CD8-positive, alpha-beta memory T cell (primary cell): ENCODE measurements at regions not wholly inside any gene's neighbourhood (a gene's known extent, or its start where the extent isn't known, plus 50 kb on each side); places are given as distances from the start of the nearest gene placed in this dataset.

ENCODE experiments used
- CTCF ChIA-PET: fragments of 350-600 bp; sonication (Branson Sonifier 250); formaldehyde crosslinking; loops from one replicate; lab custom pipeline; 2021; ENCODE audit warnings: antibody characterized with exemption; lab: Charles Lee
- POLR2A ChIA-PET: fragments of 350-600 bp; sonication (Branson Sonifier 250); formaldehyde crosslinking; loops from one replicate; lab custom pipeline; 2021; ENCODE audit warnings: antibody characterized with exemption; lab: Charles Lee
- DNase-seq, 5 donors: peaks; one replicate each; pipeline versions ENCODE4 v3.0.0 to v3.0.0-alpha.2; 2020 to 2022; ENCODE audit warnings: mixed read lengths in 1 of 5
- H3K27ac ChIP-seq: one replicate; pipeline ENCODE4 v1.7.0; 2013; ENCODE audit warnings: low read depth, mild to moderate bottlenecking, low read length, moderate library complexity
- H3K27me3 ChIP-seq: 2 replicates; pipeline ENCODE4 v1.7.0; 2013; ENCODE audit warnings: low read length, mild to moderate bottlenecking; ENCODE audit not compliant: insufficient read depth, poor library complexity, severe bottlenecking
- H3K36me3 ChIP-seq: 2 replicates; pipeline ENCODE4 v1.7.0; 2013; ENCODE audit warnings: mild to moderate bottlenecking, low read length, moderate library complexity; ENCODE audit not compliant: insufficient read depth
- H3K4me1 ChIP-seq: 2 replicates; pipeline ENCODE4 v1.7.0; 2013; ENCODE audit warnings: mild to moderate bottlenecking, low read length, moderate library complexity; ENCODE audit not compliant: insufficient read depth
- H3K4me3 ChIP-seq: 2 replicates; pipeline ENCODE4 v1.7.0; 2013; ENCODE audit warnings: mild to moderate bottlenecking, low read length
- H3K9me3 ChIP-seq: 2 replicates; pipeline ENCODE4 v1.7.0; 2013; ENCODE audit warnings: mild to moderate bottlenecking, low read length
- H3K27ac Mint-ChIP-seq, 8 donors: one replicate each; pipeline ENCODE4 v1.8.0; 2020 to 2021; ENCODE audit warnings: mixed read lengths in 8 of 8, mild to moderate bottlenecking in 6 of 8, inconsistent platforms in 3 of 8, moderate library complexity in 3 of 8
- H3K27me3 Mint-ChIP-seq, 2 donors: one replicate each; pipeline ENCODE4 v1.8.0; 2020 to 2021; ENCODE audit warnings: mixed read lengths in 2 of 2, mild to moderate bottlenecking in 1 of 2, moderate library complexity in 1 of 2
- H3K36me3 Mint-ChIP-seq, 3 donors: one replicate each; pipeline ENCODE4 v1.8.0; 2020 to 2021; ENCODE audit warnings: mixed read lengths in 3 of 3, inconsistent platforms in 1 of 3, mild to moderate bottlenecking in 1 of 3
- H3K4me1 Mint-ChIP-seq, 3 donors: one replicate each; pipeline ENCODE4 v1.8.0; 2020 to 2021; ENCODE audit warnings: mixed read lengths in 3 of 3, inconsistent platforms in 1 of 3, mild to moderate bottlenecking in 1 of 3
- H3K4me3 Mint-ChIP-seq, 7 donors: one replicate each; pipeline ENCODE4 v1.8.0; 2020 to 2021; ENCODE audit warnings: mixed read lengths in 7 of 7, mild to moderate bottlenecking in 6 of 7, moderate library complexity in 4 of 7, inconsistent platforms in 2 of 7
- H3K9me3 Mint-ChIP-seq, 5 donors: one replicate each; pipeline ENCODE4 v1.8.0; 2020 to 2022; ENCODE audit warnings: mixed read lengths in 5 of 5, mild to moderate bottlenecking in 3 of 5, moderate library complexity in 2 of 5, inconsistent platforms in 1 of 5

DNA sequence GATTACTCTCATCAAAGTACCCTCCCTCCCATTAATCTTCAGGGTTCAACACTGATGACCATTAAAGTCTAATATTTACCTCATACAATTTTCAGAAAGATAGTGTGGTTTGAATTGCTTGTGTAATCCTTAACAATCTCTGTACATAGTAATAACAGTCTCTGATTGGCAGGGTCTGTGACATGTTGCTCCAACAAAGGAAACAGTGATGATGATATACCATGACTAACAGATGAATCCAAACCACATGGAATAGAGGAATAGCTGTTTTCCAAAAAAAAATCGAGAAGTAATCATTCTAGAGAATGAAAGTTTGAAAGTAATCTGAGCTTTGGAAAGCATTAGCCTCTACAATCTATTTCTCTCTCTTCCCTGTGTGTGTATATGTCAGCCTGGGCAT, 610.1 kb upstream of the NEGR1 start:
- Mint-ChIP-seq H3K27ac (no peak overlapping the region), H3K9me3 (peaks cover 0 to 30% (median 2%) of the 10 kb centered on the region in 5 donors), H3K36me3 (no peaks in the 10 kb centered on the region), H3K4me1 (no peaks in the 10 kb centered on the region), H3K4me3 (no peak overlapping the region), H3K27me3 (no peaks in the 10 kb centered on the region)
- POLR2A ChIA-PET, result no interaction called here
- H3K27me3 ChIP-seq, result no peaks in the 10 kb centered on the region
- no peaks in the 10 kb centered on the region for H3K36me3 ChIP-seq
- no peak overlapping the region for H3K4me3 ChIP-seq
- H3K27ac ChIP-seq, result no peak overlapping the region
- no peaks in the 10 kb centered on the region for H3K4me1 ChIP-seq
- DNase-seq, result no peak
- no peaks in the 10 kb centered on the region for H3K9me3 ChIP-seq
- CTCF ChIA-PET, result no interaction called here

DNA sequence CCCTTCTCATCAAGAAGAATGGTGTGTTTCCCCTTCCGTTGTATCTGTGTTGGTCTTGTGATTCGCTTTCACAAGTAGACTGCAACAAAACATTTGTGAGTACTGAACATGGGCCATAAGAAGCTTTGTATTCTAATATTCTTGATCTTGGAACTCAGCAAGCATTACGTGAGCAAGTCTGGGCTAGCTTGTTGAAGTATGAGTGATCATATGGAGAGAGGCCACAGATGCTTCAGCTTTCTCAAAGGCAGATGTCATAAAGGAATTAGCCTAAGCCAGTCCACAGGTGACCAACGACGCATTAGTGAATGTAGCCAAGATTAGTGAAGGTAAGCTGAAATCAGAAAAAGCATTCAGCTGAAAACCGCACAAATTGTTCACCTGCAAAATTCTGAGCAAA, 609.6 kb upstream of the NEGR1 start:
- Histone ChIP-seq H3K36me3 (no peaks in the 10 kb centered on the region), H3K4me1 (no peaks in the 10 kb centered on the region), H3K4me3 (no peak overlapping the region), H3K9me3 (no peaks in the 10 kb centered on the region), H3K27me3 (no peaks in the 10 kb centered on the region), H3K27ac (no peak overlapping the region)
- no peaks in the 10 kb centered on the region for H3K36me3 Mint-ChIP-seq
- no peaks in the 10 kb centered on the region for H3K27me3 Mint-ChIP-seq
- no peaks in the 10 kb centered on the region for H3K4me1 Mint-ChIP-seq
- no peak for DNase-seq
- no peak overlapping the region for H3K4me3 Mint-ChIP-seq
- H3K9me3 Mint-ChIP-seq, result peaks cover 0 to 28% (median 2%) of the 10 kb centered on the region in 5 donors
- ChIA-PET CTCF (no interaction called here), POLR2A (no interaction called here)
- H3K27ac Mint-ChIP-seq, result no peak overlapping the region

DNA sequence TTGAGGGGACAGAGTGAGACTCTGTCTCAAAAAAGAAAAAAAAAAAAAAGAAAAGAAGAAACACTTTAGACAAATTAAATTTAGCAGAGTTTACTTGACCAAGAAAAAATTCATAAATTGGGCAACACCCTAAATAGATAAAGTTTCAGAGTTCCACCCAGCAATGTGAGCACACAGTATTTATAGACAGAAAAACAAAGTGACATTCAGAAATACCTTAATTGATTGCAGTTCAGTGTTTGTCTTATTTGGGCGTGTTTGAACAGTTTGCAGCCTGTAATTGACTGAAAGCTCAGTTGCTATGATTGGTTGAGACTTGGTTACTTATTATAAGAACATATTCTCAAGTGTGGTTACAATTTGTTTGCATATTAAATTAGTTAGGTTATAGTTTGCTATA, 603.5 kb upstream of the NEGR1 start:
- Histone ChIP-seq H3K36me3 (no peaks in the 10 kb centered on the region), H3K27ac (no peak overlapping the region), H3K4me3 (no peak overlapping the region), H3K9me3 (no peaks in the 10 kb centered on the region), H3K27me3 (no peaks in the 10 kb centered on the region), H3K4me1 (no peaks in the 10 kb centered on the region)
- no peak overlapping the region for H3K27ac Mint-ChIP-seq
- H3K36me3 Mint-ChIP-seq, result no peaks in the 10 kb centered on the region
- CTCF ChIA-PET, result no interaction called here
- DNase-seq, result no peak
- no peaks in the 10 kb centered on the region for H3K4me1 Mint-ChIP-seq
- POLR2A ChIA-PET, result no interaction called here
- H3K27me3 Mint-ChIP-seq, result no peaks in the 10 kb centered on the region
- H3K4me3 Mint-ChIP-seq, result no peak overlapping the region
- H3K9me3 Mint-ChIP-seq, result peaks cover 0 to 26% (median 4%) of the 10 kb centered on the region in 5 donors

GRCh38 chr1:72885017-72885416, 602.7 kb upstream of the NEGR1 start:
- Mint-ChIP-seq H3K36me3 (no peaks in the 10 kb centered on the region), H3K4me3 (no peak overlapping the region), H3K4me1 (no peaks in the 10 kb centered on the region), H3K27me3 (no peaks in the 10 kb centered on the region), H3K27ac (no peak overlapping the region), H3K9me3 (peaks cover 0 to 29% (median 4%) of the 10 kb centered on the region in 5 donors)
- Histone ChIP-seq H3K27ac (no peak overlapping the region), H3K36me3 (no peaks in the 10 kb centered on the region), H3K27me3 (no peaks in the 10 kb centered on the region), H3K9me3 (no peaks in the 10 kb centered on the region), H3K4me1 (no peaks in the 10 kb centered on the region), H3K4me3 (no peak overlapping the region)
- ChIA-PET POLR2A (no interaction called here), CTCF (no interaction called here)
- DNase-seq, result no peak

DNA sequence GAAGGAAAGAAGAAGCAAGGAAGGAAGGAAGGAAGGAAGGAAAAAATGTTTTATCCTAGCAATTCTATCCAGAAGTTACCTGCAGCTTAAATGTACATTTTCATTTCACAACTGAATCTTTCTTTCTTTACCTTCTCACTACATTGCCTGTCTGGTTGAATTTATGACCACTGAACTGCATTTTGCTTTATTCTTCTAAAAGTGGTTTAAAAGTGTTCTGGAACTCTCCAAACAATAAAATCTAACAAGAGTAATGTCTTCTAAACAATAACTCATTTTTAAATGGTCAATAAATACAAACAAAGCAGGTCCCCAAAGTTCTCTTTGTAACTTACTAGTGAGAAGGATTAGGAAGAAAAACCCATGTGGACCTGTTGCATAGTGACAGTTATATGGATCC, 587.5 kb upstream of the NEGR1 start:
- CTCF ChIA-PET, result no interaction called here
- peaks cover 0 to 7% (median 2%) of the 10 kb centered on the region in 5 donors for H3K9me3 Mint-ChIP-seq

GRCh38 chr1:72869441-72869840, 587.1 kb upstream of the NEGR1 start:
- H3K36me3 Mint-ChIP-seq, result no peaks in the 10 kb centered on the region
- Histone ChIP-seq H3K27me3 (no peaks in the 10 kb centered on the region), H3K4me3 (no peak overlapping the region), H3K36me3 (no peaks in the 10 kb centered on the region), H3K27ac (no peak overlapping the region), H3K4me1 (no peaks in the 10 kb centered on the region), H3K9me3 (no peaks in the 10 kb centered on the region)
- no peaks in the 10 kb centered on the region for H3K4me1 Mint-ChIP-seq
- no peak overlapping the region for H3K4me3 Mint-ChIP-seq
- no peak for DNase-seq
- ChIA-PET POLR2A (no interaction called here), CTCF (no interaction called here)
- no peaks in the 10 kb centered on the region for H3K27me3 Mint-ChIP-seq
- H3K9me3 Mint-ChIP-seq, result peaks cover 0 to 7% (median 2%) of the 10 kb centered on the region in 5 donors
- H3K27ac Mint-ChIP-seq, result peak overlapping the region in 1 of 8 donors; percentile 77

More for the DNA sequence above, 587.5 kb upstream of the NEGR1 start:
- Histone ChIP-seq H3K9me3 (no peaks in the 10 kb centered on the region), H3K36me3 (no peaks in the 10 kb centered on the region), H3K4me1 (no peaks in the 10 kb centered on the region), H3K27me3 (no peaks in the 10 kb centered on the region), H3K4me3 (no peak overlapping the region), H3K27ac (no peak overlapping the region)
- POLR2A ChIA-PET, result no interaction called here
- Mint-ChIP-seq H3K27me3 (no peaks in the 10 kb centered on the region), H3K4me1 (no peaks in the 10 kb centered on the region), H3K27ac (no peak overlapping the region), H3K36me3 (no peaks in the 10 kb centered on the region), H3K4me3 (no peak overlapping the region)
- no peak for DNase-seq

GRCh38 chr1:72851597-72851996, 569.3 kb upstream of the NEGR1 start:
- no peaks in the 10 kb centered on the region for H3K36me3 ChIP-seq
- POLR2A ChIA-PET, result no interaction called here
- Mint-ChIP-seq H3K27ac (no peak overlapping the region), H3K27me3 (no peaks in the 10 kb centered on the region), H3K4me1 (no peaks in the 10 kb centered on the region), H3K9me3 (peaks cover 0 to 28% (median 8%) of the 10 kb centered on the region in 5 donors), H3K36me3 (no peaks in the 10 kb centered on the region), H3K4me3 (no peak overlapping the region)
- CTCF ChIA-PET, result no interaction called here
- DNase-seq, result no peak
- no peak overlapping the region for H3K27ac ChIP-seq
- no peaks in the 10 kb centered on the region for H3K9me3 ChIP-seq
- no peaks in the 10 kb centered on the region for H3K27me3 ChIP-seq
- H3K4me1 ChIP-seq, result no peaks in the 10 kb centered on the region
- no peak overlapping the region for H3K4me3 ChIP-seq

DNA sequence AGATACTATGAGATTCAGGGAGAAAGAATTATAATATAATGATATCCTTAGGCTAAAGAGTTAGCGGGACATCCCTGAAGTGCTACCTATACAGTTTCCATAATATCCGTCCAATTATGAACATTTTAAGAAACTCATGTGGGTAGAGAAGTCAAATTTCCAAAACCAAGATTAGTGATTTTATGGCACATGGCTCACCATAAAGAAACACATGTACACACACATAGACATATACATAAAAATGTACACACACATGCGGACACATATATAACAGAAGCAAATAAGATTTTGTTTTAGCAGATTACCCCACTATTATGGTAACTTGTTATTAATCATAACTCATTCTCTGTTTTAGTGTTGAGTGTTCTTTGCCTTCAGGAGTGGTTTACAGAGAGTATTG, 566.7 kb upstream of the NEGR1 start:
- Mint-ChIP-seq H3K27me3 (no peaks in the 10 kb centered on the region), H3K4me1 (no peaks in the 10 kb centered on the region), H3K36me3 (no peaks in the 10 kb centered on the region), H3K27ac (no peak overlapping the region), H3K4me3 (no peak overlapping the region), H3K9me3 (peaks cover 1 to 32% (median 12%) of the 10 kb centered on the region in 5 donors)
- H3K27ac ChIP-seq, result no peak overlapping the region
- POLR2A ChIA-PET, result no interaction called here
- H3K4me3 ChIP-seq, result no peak overlapping the region
- no peaks in the 10 kb centered on the region for H3K27me3 ChIP-seq
- no peaks in the 10 kb centered on the region for H3K4me1 ChIP-seq
- H3K36me3 ChIP-seq, result no peaks in the 10 kb centered on the region
- DNase-seq, result no peak
- H3K9me3 ChIP-seq, result no peaks in the 10 kb centered on the region
- CTCF ChIA-PET, result no interaction called here

DNA sequence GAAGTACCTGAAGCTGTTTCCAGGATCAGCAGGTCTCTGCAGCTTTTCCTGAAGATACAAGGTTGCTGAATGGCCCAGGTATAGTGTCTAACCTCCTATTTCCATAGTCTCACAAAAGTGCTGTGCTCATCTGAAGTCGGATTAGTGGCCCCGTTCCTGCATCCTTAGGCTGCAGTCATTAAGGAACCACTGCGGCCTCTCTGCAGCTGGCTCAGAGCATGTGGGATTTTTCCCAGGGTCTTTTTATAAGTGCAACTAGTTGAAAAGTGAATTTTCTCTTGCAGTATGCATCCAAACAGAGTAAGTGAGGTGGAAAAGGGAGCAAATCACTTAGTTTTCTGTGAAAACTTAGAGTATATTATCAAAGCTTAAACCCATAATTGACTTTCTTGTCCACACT, 565.3 kb upstream of the NEGR1 start:
- POLR2A ChIA-PET, result no interaction called here
- H3K36me3 ChIP-seq, result no peaks in the 10 kb centered on the region
- Mint-ChIP-seq H3K27ac (no peak overlapping the region), H3K4me3 (no peak overlapping the region), H3K9me3 (peaks cover 1 to 35% (median 11%) of the 10 kb centered on the region in 5 donors), H3K36me3 (no peaks in the 10 kb centered on the region), H3K27me3 (no peaks in the 10 kb centered on the region), H3K4me1 (no peaks in the 10 kb centered on the region)
- no peaks in the 10 kb centered on the region for H3K27me3 ChIP-seq
- H3K27ac ChIP-seq, result no peak overlapping the region
- no peak for DNase-seq
- no peaks in the 10 kb centered on the region for H3K4me1 ChIP-seq
- CTCF ChIA-PET, result no interaction called here
- H3K4me3 ChIP-seq, result no peak overlapping the region
- H3K9me3 ChIP-seq, result no peaks in the 10 kb centered on the region
